HepG2 (cell line): ENCODE measurements at regions not wholly inside any gene's neighbourhood (a gene's known extent, or its start where the extent isn't known, plus 50 kb on each side); places are given as distances from the start of the nearest gene placed in this dataset.

Experiments
- ATAC-seq: fragments of 200-7000 bp; cut with Tn5 transposase; 3 replicates; pipeline ENCODE4 v1.9.1; 2020; ENCODE audit warnings: mild to moderate bottlenecking, moderate library complexity
- BruUV-seq: library from RNA; stranded (reverse); fragments of 400-500 nt; replicated peaks from 2 replicates; lab custom pipeline; 2021; lab: Mats Ljungman, UMichigan
- CTCF ChIA-PET: fragments of 300-600 bp; formaldehyde crosslinking; extraction: SDS; loops from one replicate; lab custom pipeline; 2021; ENCODE audit warnings: low total read pairs, inconsistent platforms, low intra/inter-chr PET ratio; lab: Yijun Ruan, JAX
- POLR2A ChIA-PET: fragments of 350-600 bp; sonication (Branson Sonifier 250); formaldehyde crosslinking; loops from one replicate; lab custom pipeline; 2020; ENCODE audit warnings: antibody characterized with exemption, inconsistent platforms; lab: Yijun Ruan, JAX
- DNase-seq: peaks from one replicate; pipeline ENCODE4 v3.0.0-alpha.2; 2015; ENCODE audit warnings: low spot score
- FAIRE-seq: peaks from 3 replicates; lab custom pipeline; 2011; peaks lifted over from hg19 to GRCh38; lab: Jason Lieb, UNC
- H2AFZ ChIP-seq: one replicate; pipeline ENCODE4 v1.6.1; 2011; ENCODE audit warnings: low read length, inconsistent platforms
- H3K27ac ChIP-seq: fragments of 300-600 bp; 3 replicates; pipeline ENCODE4 v1.8.0; 2011; ENCODE audit warnings: mixed run types, mild to moderate bottlenecking, mixed read lengths, low read length, inconsistent platforms; ENCODE audit not compliant: insufficient read depth; ENCODE audit errors: extremely low read length
- H3K27me3 ChIP-seq, 2 experiments: fragments of 200-600 bp in 1 of 2; 2 replicates in 1 of 2; 3 replicates in 1 of 2; pipeline versions ENCODE4 v1.6.0 to v1.8.0; 2011; ENCODE audit warnings: low read length in 2 of 2, mild to moderate bottlenecking in 2 of 2, moderate library complexity in 2 of 2, inconsistent platforms in 1 of 2; ENCODE audit not compliant: insufficient read depth in 2 of 2, control insufficient read depth in 1 of 2
- H3K36me3 ChIP-seq, 2 experiments: fragments of 200-600 bp in 1 of 2; replicated peaks in 1 of 2; 2 replicates in 1 of 2; 3 replicates in 1 of 2; pipeline versions ENCODE4 v1.5.1 to v1.8.0; 2011; ENCODE audit warnings: low read length in 2 of 2, inconsistent platforms in 1 of 2; ENCODE audit not compliant: insufficient read depth in 2 of 2, control insufficient read depth in 1 of 2
- H3K4me1 ChIP-seq: 2 replicates; pipeline ENCODE4 v1.5.1; 2012; ENCODE audit warnings: low read length, inconsistent platforms; ENCODE audit not compliant: insufficient read depth
- H3K4me2 ChIP-seq: 2 replicates; pipeline ENCODE4 v1.6.0; 2011; ENCODE audit warnings: low read depth, low read length, inconsistent platforms
- H3K4me3 ChIP-seq, 3 experiments: fragments of 200-600 bp in 1 of 3; sonication (generic), shearing (Covaris generic) in 1 of 3; replicated peaks in 1 of 3; 2 replicates each; pipeline ENCODE4 v1.5.1; 2011 to 2016; ENCODE audit warnings: low read length in 3 of 3, inconsistent platforms in 2 of 3, low read depth in 2 of 3, mild to moderate bottlenecking in 2 of 3, control low read depth in 1 of 3, mixed read lengths in 1 of 3; ENCODE audit not compliant: insufficient read depth in 1 of 3
- H3K79me2 ChIP-seq: one replicate; pipeline ENCODE4 v1.6.1; 2011; ENCODE audit warnings: low read length, inconsistent platforms; ENCODE audit not compliant: insufficient read depth
- H3K9ac ChIP-seq: 2 replicates; pipeline ENCODE4 v1.6.0; 2011; ENCODE audit warnings: mild to moderate bottlenecking, low read depth, low read length, inconsistent platforms; ENCODE audit not compliant: insufficient read depth
- H3K9me3 ChIP-seq: 2 replicates; pipeline ENCODE4 v1.5.1; 2012; ENCODE audit warnings: mild to moderate bottlenecking, low read length
- H4K20me1 ChIP-seq: 2 replicates; pipeline ENCODE4 v1.6.0; 2011; ENCODE audit warnings: inconsistent platforms, mild to moderate bottlenecking, low read length, moderate library complexity; ENCODE audit not compliant: insufficient read depth
- ATAD3A ChIP-seq: sonication (generic); formaldehyde crosslinking; IDR thresholded peaks from 2 replicates; pipeline ENCODE4 v1.4.0; 2020; ENCODE audit warnings: missing genetic modification reagents
- HDAC2 ChIP-seq: sonication (generic); formaldehyde crosslinking; IDR thresholded peaks from 2 replicates; pipeline ENCODE4 v1.4.0; 2020; ENCODE audit warnings: missing genetic modification reagents
- MIXL1 ChIP-seq: IDR thresholded peaks from 2 replicates; pipeline ENCODE4 v1.6.1; 2016
- RFX5 ChIP-seq: IDR thresholded peaks from 2 replicates; pipeline ENCODE4 v1.6.1; 2011; ENCODE audit warnings: low read depth, low read length, improper control_type of control experiment
- ZFYVE20 ChIP-seq: sonication (generic); formaldehyde crosslinking; IDR thresholded peaks from 2 replicates; pipeline ENCODE4 v1.8.0; 2023; ENCODE audit warnings: low read depth, mild to moderate bottlenecking, moderate library complexity, missing genetic modification reagents, borderline replicate concordance
- ZSCAN12 ChIP-seq: sonication (generic); formaldehyde crosslinking; IDR thresholded peaks from 2 replicates; pipeline ENCODE4 v1.9.0; 2021; ENCODE audit warnings: mild to moderate bottlenecking, missing genetic modification reagents
- ZSCAN20 ChIP-seq: sonication (generic); formaldehyde crosslinking; IDR thresholded peaks from 2 replicates; pipeline ENCODE4 v1.4.0; 2020; ENCODE audit warnings: missing genetic modification reagents, mild to moderate bottlenecking, borderline replicate concordance
- WGBS: methylation state at CpG from one replicate; pipeline ENCODE4 v1.1.6; 2017; ENCODE audit warnings: low lambda C conversion rate; 5-methylcytosine and 5-hydroxymethylcytosine counted together
- in situ Hi-C: cut with HindIII; loops from 2 replicates; pipeline ENCODE4 v1.10.0; 2017; ENCODE audit warnings: low pct_unique_long_range_greater_than_20kb; ENCODE audit not compliant: extremely low pct_ligation_motif_present
- intact Hi-C: fragments of 100-400 bp; cut with micrococcal nuclease; formaldehyde crosslinking; loops from one replicate; pipeline ENCODE4 v1.10.0; 2022; ENCODE audit not compliant: unreplicated experiment
- TF ChIP-seq, protein P1 (sequence below): sonication (generic); formaldehyde crosslinking; IDR thresholded peaks from 2 replicates; pipeline ENCODE4 v1.8.1; 2023; ENCODE audit warnings: mild to moderate bottlenecking, moderate library complexity, missing genetic modification reagents

DNA sequence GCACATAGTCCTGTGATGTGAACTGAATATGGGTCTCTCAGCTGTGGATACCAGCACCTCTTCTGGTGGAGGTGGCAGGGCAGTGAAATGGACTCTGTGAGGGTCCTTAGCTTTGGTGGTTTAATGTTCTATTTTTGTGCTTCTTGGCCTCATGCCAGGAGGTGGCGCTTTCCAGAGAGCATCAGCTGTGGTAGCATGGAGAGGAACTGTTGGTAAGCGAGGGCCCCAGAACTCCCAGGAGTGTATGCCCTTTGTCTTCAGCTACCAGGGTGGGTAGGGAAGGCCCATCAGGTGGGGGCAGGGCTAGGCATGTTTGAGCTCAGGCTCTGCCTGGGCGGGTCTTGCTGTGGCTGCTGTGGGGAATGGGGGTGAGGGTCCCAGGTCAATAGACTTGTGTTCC lies 241.7 kb downstream of the AEBP2 start:
- Histone ChIP-seq H4K20me1 (no peaks in the 10 kb centered on the region), H3K27ac (no peak overlapping the region), H3K36me3 (no peaks in the 10 kb centered on the region), H3K9ac (no peak overlapping the region), H3K27me3 (no peaks in the 10 kb centered on the region; a peak in 1 of 5 replicates), H2AFZ (no peak overlapping the region), H3K4me2 (no peak overlapping the region), H3K4me3 (no peak overlapping the region), H3K9me3 (no peaks in the 10 kb centered on the region), H3K79me2 (no peaks in the 10 kb centered on the region), H3K4me1 (no peaks in the 10 kb centered on the region)
- ChIA-PET POLR2A (no interaction called here), CTCF (no interaction called here)
- DNase-seq = no peak
- BruUV-seq = no TSS peak
- TF ChIP-seq ZFYVE20 (CRISPR knock-in tag) = no peak
- in situ Hi-C loops (no loop called here), intact Hi-C loops (no loop called here)
- no peak for ATAC-seq
- WGBS = 30% methylated on average over 2 of the region's 3 CpGs
- no peak for FAIRE-seq

DNA sequence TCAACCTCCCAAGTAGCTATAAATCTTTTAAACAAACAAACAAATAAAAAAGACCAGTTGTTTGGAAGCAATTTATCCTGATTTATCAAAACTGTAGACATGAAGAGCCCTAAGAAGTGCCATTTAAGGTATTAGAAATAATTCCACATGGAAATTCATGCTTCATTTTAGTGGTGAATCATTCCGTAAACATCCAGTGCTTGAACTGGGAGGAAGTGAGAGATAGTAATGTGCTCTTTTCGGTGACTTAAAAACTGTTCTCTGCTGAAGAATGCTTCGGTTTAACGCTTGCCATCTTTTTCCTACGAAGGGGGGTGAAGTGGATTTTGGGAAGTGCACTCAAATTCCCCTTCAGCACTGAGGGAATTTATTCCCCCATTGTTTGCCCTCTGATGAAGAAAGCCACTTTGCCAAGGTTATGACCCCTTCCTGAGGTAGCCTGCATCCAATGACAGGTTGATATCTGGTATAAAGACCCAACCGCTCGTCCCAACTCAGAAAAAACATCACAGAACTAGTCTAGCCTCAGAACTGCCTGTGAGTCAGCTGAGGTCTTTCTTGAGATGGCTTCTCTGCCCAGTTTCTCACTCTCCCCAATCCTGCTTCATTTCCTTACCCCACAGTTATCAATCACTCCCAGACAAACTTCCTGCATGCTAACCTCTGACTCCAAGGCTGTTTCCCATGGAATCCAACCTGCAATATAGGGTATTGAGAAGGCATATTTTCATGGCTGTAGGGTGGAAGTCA lies 244.1 kb downstream of the AEBP2 start:
- H2AFZ ChIP-seq = no peak overlapping the region
- H4K20me1 ChIP-seq = no peaks in the 10 kb centered on the region
- ATAC-seq = no peak
- no peak overlapping the region for H3K27ac ChIP-seq
- no peaks in the 10 kb centered on the region for H3K36me3 ChIP-seq
- TF ChIP-seq, protein P1, sequence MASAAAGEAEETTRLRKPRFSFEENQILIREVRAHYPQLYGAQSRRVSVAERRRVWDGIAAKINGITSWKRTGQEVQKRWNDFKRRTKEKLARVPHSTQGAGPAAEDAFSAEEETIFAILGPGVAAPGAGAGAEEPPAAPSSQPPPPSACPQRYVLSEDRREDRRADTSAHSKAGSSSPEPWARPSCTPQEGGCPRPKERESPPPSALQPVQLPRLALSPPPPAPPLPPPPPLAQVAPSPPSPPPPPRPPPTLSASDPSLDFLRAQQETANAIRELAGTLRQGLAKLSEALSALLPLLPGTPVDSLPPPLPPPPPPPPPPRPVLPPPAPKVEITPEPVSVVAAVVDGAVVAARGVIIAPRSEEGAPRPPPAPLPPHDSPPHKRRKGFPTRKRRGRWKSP (CRISPR knock-in tag) = no peak
- TF ChIP-seq RFX5 = no peak
- no peak for TF ChIP-seq ZSCAN20
- no peak for TF ChIP-seq ZSCAN12
- no peak for TF ChIP-seq ATAD3A (CRISPR knock-in tag)
- TF ChIP-seq HDAC2 = no peak
- no peak for TF ChIP-seq MIXL1 (CRISPR knock-in tag)
- no peaks in the 10 kb centered on the region for H3K4me1 ChIP-seq
- intact Hi-C loops (no loop called here), in situ Hi-C loops (no loop called here)
- no peaks in the 10 kb centered on the region; a peak in 1 of 5 replicates for H3K27me3 ChIP-seq
- CTCF ChIA-PET = no interaction called here
- no TSS peak for BruUV-seq
- H3K4me3 ChIP-seq = no peak overlapping the region
- no peaks in the 10 kb centered on the region for H3K79me2 ChIP-seq
- WGBS = 7% methylated on average over 7 of the region's 7 CpGs
- peak; percentile 3 for DNase-seq
- no peak overlapping the region for H3K9ac ChIP-seq
- H3K9me3 ChIP-seq = no peaks in the 10 kb centered on the region
- no peak overlapping the region for H3K4me2 ChIP-seq
- POLR2A ChIA-PET = no interaction called here
- no peak for FAIRE-seq
